Caco-2 (cell line): ENCODE measurements at regions not wholly inside any gene's neighbourhood (a gene's known extent, or its start where the extent isn't known, plus 50 kb on each side); places are given as distances from the start of the nearest gene placed in this dataset.

Experiments
- BruUV-seq: library from RNA; stranded (reverse); fragments of 400-500 nt; replicated peaks from 2 replicates; lab custom pipeline; 2021; lab: Mats Ljungman, UMichigan
- CTCF ChIA-PET: fragments of 300-600 bp; sonication (Branson Sonifier 250); formaldehyde crosslinking; loops from one replicate; lab custom pipeline; 2022; ENCODE audit warnings: antibody characterized with exemption; lab: Charles Lee
- POLR2A ChIA-PET: fragments of 300-600 bp; sonication (Branson Sonifier 250); formaldehyde crosslinking; loops from one replicate; lab custom pipeline; 2022; ENCODE audit warnings: antibody characterized with exemption; lab: Charles Lee
- DNase-seq, 2 experiments: peaks; one replicate each; pipeline versions ENCODE4 v3.0.0 to v3.0.0-alpha.2; 2020 to 2022
- H3K27me3 ChIP-seq: replicated peaks from 2 replicates; pipeline ENCODE4 v1.6.0; 2011; ENCODE audit warnings: low read length; ENCODE audit not compliant: control insufficient read depth, insufficient read depth
- H3K36me3 ChIP-seq: 2 replicates; pipeline ENCODE4 v1.5.1; 2011; ENCODE audit warnings: low read length; ENCODE audit not compliant: control insufficient read depth, insufficient read depth
- H3K4me1 ChIP-seq: fragments of 250-450 bp; sonication (Bioruptor Pico); 2 replicates; pipeline ENCODE4 v1.5.1; 2020; ENCODE audit warnings: mild to moderate bottlenecking
- H3K4me3 ChIP-seq: 2 replicates; pipeline ENCODE4 v1.5.1; 2011; ENCODE audit warnings: low read depth, mild to moderate bottlenecking, control low read depth, low read length
- H3K9me3 ChIP-seq: fragments of 250-450 bp; sonication (Bioruptor Pico); 2 replicates; pipeline ENCODE4 v1.5.1; 2020; ENCODE audit warnings: mild to moderate bottlenecking, moderate library complexity
- H3K27ac Mint-ChIP-seq: one replicate; pipeline ENCODE4 v1.8.0; 2022; ENCODE audit warnings: mixed read lengths; ENCODE audit not compliant: unreplicated experiment
- H3K27me3 Mint-ChIP-seq: one replicate; pipeline ENCODE4 v1.8.0; 2022; ENCODE audit warnings: mixed read lengths; ENCODE audit not compliant: insufficient read depth, unreplicated experiment
- H3K36me3 Mint-ChIP-seq: one replicate; pipeline ENCODE4 v1.8.0; 2022; ENCODE audit warnings: mild to moderate bottlenecking, mixed read lengths; ENCODE audit not compliant: insufficient read depth, unreplicated experiment
- H3K4me1 Mint-ChIP-seq: one replicate; pipeline ENCODE4 v1.8.0; 2022; ENCODE audit warnings: low read depth, mixed read lengths; ENCODE audit not compliant: unreplicated experiment
- H3K4me3 Mint-ChIP-seq: one replicate; pipeline ENCODE4 v1.8.0; 2022; ENCODE audit warnings: mild to moderate bottlenecking, moderate library complexity, mixed read lengths; ENCODE audit not compliant: unreplicated experiment
- H3K9me3 Mint-ChIP-seq: one replicate; pipeline ENCODE4 v1.8.0; 2022; ENCODE audit warnings: mixed read lengths; ENCODE audit not compliant: unreplicated experiment
- CTCF ChIP-seq, 2 experiments: fragments of 200-600 bp in 1 of 2; IDR thresholded peaks; 1 replicate in 1 of 2; 2 replicates in 1 of 2; pipeline versions ENCODE4 v1.5.1 to v1.8.0; 2011 to 2022; ENCODE audit warnings: antibody characterized with exemption in 1 of 2, control low read depth in 1 of 2, inconsistent platforms in 1 of 2, low read depth in 1 of 2, low read length in 1 of 2, mild to moderate bottlenecking in 1 of 2, moderate library complexity in 1 of 2; ENCODE audit not compliant: insufficient read depth in 1 of 2, severe bottlenecking in 1 of 2, unreplicated experiment in 1 of 2
- intact Hi-C: fragments of 100-400 bp; cut with micrococcal nuclease; formaldehyde crosslinking; loops from one replicate; pipeline ENCODE4 v1.10.0; 2022; ENCODE audit not compliant: unreplicated experiment

DNA sequence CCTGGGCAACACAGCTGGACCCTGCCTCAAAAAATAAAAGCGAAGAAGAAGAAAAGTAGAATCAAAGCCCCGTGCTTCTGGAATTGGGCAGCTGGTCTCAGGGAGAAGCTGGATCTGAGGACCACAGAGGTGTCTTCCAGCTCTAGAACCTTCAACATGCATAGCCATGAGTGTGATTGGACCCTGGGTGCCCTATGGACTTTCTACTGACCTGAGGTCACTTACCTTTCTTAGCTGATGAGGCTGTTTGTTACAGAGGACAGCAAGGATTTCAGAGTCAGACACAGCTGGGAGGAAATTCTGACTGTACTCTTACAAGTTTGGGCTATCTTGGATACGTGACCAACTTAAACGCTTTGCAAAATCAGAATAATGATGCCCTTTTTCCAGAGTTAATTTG lies 82.4 kb upstream of the GATA6 start:
- no TSS peak for BruUV-seq
- ChIA-PET CTCF (interaction anchor here (1.3 kb wide), 1 partner anchor 91 kb away, joined by 3 read pairs; no protein-coding TSS in a partner anchor), POLR2A (interaction anchor here (0.6 to 0.9 kb wide), 2 partner anchors 42 to 81 kb away, joined by 3 to 4 read pairs; no protein-coding TSS in a partner anchor)
- H3K27me3 ChIP-seq, result no peaks in the 10 kb centered on the region
- H3K27ac Mint-ChIP-seq, result no peak overlapping the region
- H3K4me3 ChIP-seq, result no peak overlapping the region
- no peaks in the 10 kb centered on the region for H3K9me3 ChIP-seq
- H3K4me1 ChIP-seq, result peaks cover 53% of the 10 kb centered on the region
- peaks cover 12% of the 10 kb centered on the region for H3K36me3 Mint-ChIP-seq
- H3K27me3 Mint-ChIP-seq, result no peaks in the 10 kb centered on the region
- TF ChIP-seq CTCF (IDR thresholded peaks at IDR 0.05; ENCODE audit: insufficient read depth in 1 of 2, low read depth in 1 of 2, low read length in 1 of 2, severe bottlenecking in 1 of 2, unreplicated experiment in 1 of 2), result no peak
- no peak for DNase-seq
- no peaks in the 10 kb centered on the region for H3K9me3 Mint-ChIP-seq
- H3K4me1 Mint-ChIP-seq, result peaks cover 61% of the 10 kb centered on the region
- no peak overlapping the region for H3K4me3 Mint-ChIP-seq
- intact Hi-C loops, result loop anchor here (10.0 kb wide), 1 partner anchor 172 kb away; no protein-coding TSS in a partner anchor
- H3K36me3 ChIP-seq, result 0 out of 2 replicates have a peak, but pooled peaks cover 1% of the 10 kb centered on the region

GRCh38 chr18:22088029-22088428 lies 81.4 kb upstream of the GATA6 start:
- no peak for DNase-seq
- H3K9me3 Mint-ChIP-seq, result no peaks in the 10 kb centered on the region
- Histone ChIP-seq H3K27me3 (no peaks in the 10 kb centered on the region), H3K4me3 (no peak overlapping the region), H3K9me3 (no peaks in the 10 kb centered on the region), H3K36me3 (no peaks in the 10 kb centered on the region), H3K4me1 (peaks cover 43% of the 10 kb centered on the region)
- intact Hi-C loops, result loop anchor here (10.0 kb wide), 1 partner anchor 173 kb away; no protein-coding TSS in a partner anchor
- CTCF ChIA-PET, result interaction anchor here (1.3 kb wide), 1 partner anchor 92 kb away, joined by 3 read pairs; no protein-coding TSS in a partner anchor
- no peak overlapping the region for H3K4me3 Mint-ChIP-seq
- H3K27ac Mint-ChIP-seq, result peak overlapping the region; percentile 12
- TF ChIP-seq CTCF (IDR thresholded peaks at IDR 0.05; ENCODE audit: insufficient read depth in 1 of 2, low read depth in 1 of 2, low read length in 1 of 2, severe bottlenecking in 1 of 2, unreplicated experiment in 1 of 2), result no peak
- BruUV-seq, result no TSS peak
- peaks cover 12% of the 10 kb centered on the region for H3K36me3 Mint-ChIP-seq
- POLR2A ChIA-PET, result no interaction called here
- peaks cover 61% of the 10 kb centered on the region for H3K4me1 Mint-ChIP-seq
- no peaks in the 10 kb centered on the region for H3K27me3 Mint-ChIP-seq

- DNase-seq, result no peak
- Histone ChIP-seq H3K4me1 (peaks cover 40% of the 10 kb centered on the region), H3K27me3 (no peaks in the 10 kb centered on the region), H3K36me3 (no peaks in the 10 kb centered on the region), H3K9me3 (no peaks in the 10 kb centered on the region), H3K4me3 (no peak overlapping the region)
- ChIA-PET CTCF (no interaction called here), POLR2A (no interaction called here)
- peaks cover 8% of the 10 kb centered on the region for H3K36me3 Mint-ChIP-seq
- peaks cover 62% of the 10 kb centered on the region for H3K4me1 Mint-ChIP-seq
- H3K4me3 Mint-ChIP-seq, result no peak overlapping the region
- H3K27ac Mint-ChIP-seq, result no peak overlapping the region
- intact Hi-C loops, result loop anchor here (10.0 kb wide), 1 partner anchor 174 kb away; no protein-coding TSS in a partner anchor
- BruUV-seq, result no TSS peak
- no peaks in the 10 kb centered on the region for H3K9me3 Mint-ChIP-seq
- no peak for TF ChIP-seq CTCF (IDR thresholded peaks at IDR 0.05; ENCODE audit: insufficient read depth in 1 of 2, low read depth in 1 of 2, low read length in 1 of 2, severe bottlenecking in 1 of 2, unreplicated experiment in 1 of 2)
- H3K27me3 Mint-ChIP-seq, result no peaks in the 10 kb centered on the region
These were observed 80.3 kb upstream of the GATA6 start for GRCh38 chr18:22088996-22089640.
